ENCODE measurements at regions not wholly inside any gene's neighbourhood (a gene's known extent, or its start where the extent isn't known, plus 50 kb on each side); places are given as distances from the start of the nearest gene placed in this dataset.

DNA sequence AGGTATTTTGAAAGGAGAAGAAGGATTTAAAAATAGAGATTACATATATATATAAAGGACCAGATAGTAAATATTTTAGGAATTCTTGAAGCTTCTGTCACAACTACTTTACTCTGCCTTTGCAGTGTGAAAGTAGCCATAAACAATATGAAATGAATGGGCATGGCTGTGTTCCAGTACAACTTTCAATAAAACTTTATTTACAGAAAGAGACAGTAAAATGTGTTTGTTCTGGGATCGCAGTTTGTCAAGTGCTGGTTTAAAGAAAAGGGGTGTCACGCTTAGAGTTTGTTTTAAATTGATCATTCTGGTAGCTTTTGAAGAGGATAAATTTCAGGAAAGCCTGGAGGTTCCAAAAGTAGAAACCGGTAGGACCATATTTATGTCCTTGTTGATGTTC is 176.1 kb upstream of the HS3ST1 start:
- Histone ChIP-seq H2AK5ac (ENCODE audit: low read depth, low read length) (no peak overlapping the region), H3K4ac (ENCODE audit: low read depth, low read length) (no peak overlapping the region), H3K79me1 (ENCODE audit: low read depth in 1 of 2, low read length in 2 of 2) (no peaks in the 10 kb centered on the region), H2BK5ac (ENCODE audit: low read depth, low read length, poor library complexity, severe bottlenecking) (no peak overlapping the region), H3K36me3 (ENCODE audit: control insufficient read depth, insufficient read depth, low read length) (no peaks in the 10 kb centered on the region), H2AK9ac (replicated peaks; ENCODE audit: low read depth, low read length, poor library complexity) (no peak overlapping the region), H3K4me3 (ENCODE audit: insufficient read depth, low read depth, low read length) (no peak overlapping the region), H3K9me1 (ENCODE audit: insufficient read depth, low read length) (peaks cover 8% of the 10 kb centered on the region; the same call in 1 of the 2 replicates), H3K14ac (replicated peaks; ENCODE audit: low read depth, low read length) (no peak overlapping the region), H4K5ac (ENCODE audit: low read depth, low read length) (no peak overlapping the region), H2BK15ac (ENCODE audit: low read depth, low read length) (0 out of 3 replicates have a peak overlapping the region, but pooled peaks have one; percentile 54), H3K18ac (ENCODE audit: low read depth, low read length) (no peak overlapping the region), H3K56ac (ENCODE audit: extremely low read depth, insufficient read depth, low read length) (no peak overlapping the region), H3K27me3 (ENCODE audit: control insufficient read depth, insufficient read depth, low read length) (no peaks in the 10 kb centered on the region), H3K27ac (ENCODE audit: insufficient read depth, low read length) (no peak overlapping the region), H4K8ac (ENCODE audit: low read depth in 2 of 2, low read length in 2 of 2) (no peak overlapping the region), H2BK120ac (ENCODE audit: low read depth, low read length) (no peak overlapping the region), H3K9ac (ENCODE audit: low read depth, low read length) (no peak overlapping the region), H3K9me3 (ENCODE audit: control insufficient read depth, insufficient read depth, low read length) (no peaks in the 10 kb centered on the region), H4K20me1 (ENCODE audit: insufficient read depth, low read length) (no peaks in the 10 kb centered on the region), H4K91ac (ENCODE audit: insufficient read depth, low read depth, low read length) (no peak overlapping the region), H3K4me2 (ENCODE audit: low read depth, low read length) (no peak overlapping the region), H2BK20ac (ENCODE audit: low read depth, low read length) (no peak overlapping the region), H3K23ac (ENCODE audit: low read depth, low read length) (no peak overlapping the region), H3K4me1 (ENCODE audit: control insufficient read depth, insufficient read depth, low read length) (peaks cover 5% of the 10 kb centered on the region), H2AFZ (replicated peaks; ENCODE audit: low read length, poor library complexity) (no peak overlapping the region)
- ATAC-seq (ENCODE audit: low read depth) (no peak), DNase-seq (no peak)
- intact Hi-C loops (cut with micrococcal nuclease): no loop called here
- BruUV-seq (replicated peaks): no TSS peak
- whole genome bisulfite sequencing, 2 experiments (ENCODE audit: extremely low coverage in 2 of 2, insufficient read length in 1 of 2): no CpG with 5 or more reads among the region's 3 CpGs
- dilution Hi-C loops (cut with HindIII; ENCODE audit: low sequenced_read_pairs, unreplicated experiment): no loop called here
- in situ Hi-C loops (cut with MboI; ENCODE audit: low sequenced_read_pairs): no loop called here
- ChIA-PET POLR2A (ENCODE audit: unreplicated experiment) (no interaction called here), CTCF (interaction anchor here (0.6 to 2.6 kb wide), 2 partner anchors 14 to 46 kb away, joined by 3 to 8 read pairs; no protein-coding TSS in a partner anchor)
- no peak for TF ChIP-seq BHLHE40 (IDR thresholded peaks at IDR 0.05; ENCODE audit: low read depth, low read length)
- TF ChIP-seq POLR2A (IDR thresholded peaks at IDR 0.05; ENCODE audit: low read depth, low read length): no peak
- TF ChIP-seq, protein P1, sequence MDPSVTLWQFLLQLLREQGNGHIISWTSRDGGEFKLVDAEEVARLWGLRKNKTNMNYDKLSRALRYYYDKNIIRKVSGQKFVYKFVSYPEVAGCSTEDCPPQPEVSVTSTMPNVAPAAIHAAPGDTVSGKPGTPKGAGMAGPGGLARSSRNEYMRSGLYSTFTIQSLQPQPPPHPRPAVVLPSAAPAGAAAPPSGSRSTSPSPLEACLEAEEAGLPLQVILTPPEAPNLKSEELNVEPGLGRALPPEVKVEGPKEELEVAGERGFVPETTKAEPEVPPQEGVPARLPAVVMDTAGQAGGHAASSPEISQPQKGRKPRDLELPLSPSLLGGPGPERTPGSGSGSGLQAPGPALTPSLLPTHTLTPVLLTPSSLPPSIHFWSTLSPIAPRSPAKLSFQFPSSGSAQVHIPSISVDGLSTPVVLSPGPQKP (IDR thresholded peaks at IDR 0.05; ENCODE audit: borderline replicate concordance, low read depth, low read length): no peak
- no peak for TF ChIP-seq RCOR1 (IDR thresholded peaks at IDR 0.05; ENCODE audit: insufficient replicate concordance, low read length)
- no peak for TF ChIP-seq SMC3 (IDR thresholded peaks at IDR 0.05; ENCODE audit: low read depth, low read length)
- no peak for TF ChIP-seq MAFK (IDR thresholded peaks at IDR 0.05; ENCODE audit: low read depth, low read length)
- TF ChIP-seq CEBPB (IDR thresholded peaks at IDR 0.05; ENCODE audit: low read depth, low read length): no peak
- TF ChIP-seq, protein P2, sequence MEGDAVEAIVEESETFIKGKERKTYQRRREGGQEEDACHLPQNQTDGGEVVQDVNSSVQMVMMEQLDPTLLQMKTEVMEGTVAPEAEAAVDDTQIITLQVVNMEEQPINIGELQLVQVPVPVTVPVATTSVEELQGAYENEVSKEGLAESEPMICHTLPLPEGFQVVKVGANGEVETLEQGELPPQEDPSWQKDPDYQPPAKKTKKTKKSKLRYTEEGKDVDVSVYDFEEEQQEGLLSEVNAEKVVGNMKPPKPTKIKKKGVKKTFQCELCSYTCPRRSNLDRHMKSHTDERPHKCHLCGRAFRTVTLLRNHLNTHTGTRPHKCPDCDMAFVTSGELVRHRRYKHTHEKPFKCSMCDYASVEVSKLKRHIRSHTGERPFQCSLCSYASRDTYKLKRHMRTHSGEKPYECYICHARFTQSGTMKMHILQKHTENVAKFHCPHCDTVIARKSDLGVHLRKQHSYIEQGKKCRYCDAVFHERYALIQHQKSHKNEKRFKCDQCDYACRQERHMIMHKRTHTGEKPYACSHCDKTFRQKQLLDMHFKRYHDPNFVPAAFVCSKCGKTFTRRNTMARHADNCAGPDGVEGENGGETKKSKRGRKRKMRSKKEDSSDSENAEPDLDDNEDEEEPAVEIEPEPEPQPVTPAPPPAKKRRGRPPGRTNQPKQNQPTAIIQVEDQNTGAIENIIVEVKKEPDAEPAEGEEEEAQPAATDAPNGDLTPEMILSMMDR (conservative IDR thresholded peaks at IDR 0.05; ENCODE audit: low read depth, low read length): no peak
- TF ChIP-seq, protein P3, sequence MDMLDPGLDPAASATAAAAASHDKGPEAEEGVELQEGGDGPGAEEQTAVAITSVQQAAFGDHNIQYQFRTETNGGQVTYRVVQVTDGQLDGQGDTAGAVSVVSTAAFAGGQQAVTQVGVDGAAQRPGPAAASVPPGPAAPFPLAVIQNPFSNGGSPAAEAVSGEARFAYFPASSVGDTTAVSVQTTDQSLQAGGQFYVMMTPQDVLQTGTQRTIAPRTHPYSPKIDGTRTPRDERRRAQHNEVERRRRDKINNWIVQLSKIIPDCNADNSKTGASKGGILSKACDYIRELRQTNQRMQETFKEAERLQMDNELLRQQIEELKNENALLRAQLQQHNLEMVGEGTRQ (IDR thresholded peaks at IDR 0.05; ENCODE audit: low read depth, low read length): no peak
- TF ChIP-seq NFE2L2 (IDR thresholded peaks at IDR 0.05; ENCODE audit: low read depth, low read length): no peak
- TF ChIP-seq MAZ (IDR thresholded peaks at IDR 0.05; ENCODE audit: borderline replicate concordance, low read depth, low read length): no peak
- no peak for TF ChIP-seq MXI1 (IDR thresholded peaks at IDR 0.05; ENCODE audit: borderline replicate concordance, low read depth, low read length)
- TF ChIP-seq CHD1 (IDR thresholded peaks at IDR 0.05; ENCODE audit: low read depth, low read length): no peak
